ENCODE measurements at regions not wholly inside any gene's neighbourhood (a gene's known extent, or its start where the extent isn't known, plus 50 kb on each side); places are given as distances from the start of the nearest gene placed in this dataset.

DNA sequence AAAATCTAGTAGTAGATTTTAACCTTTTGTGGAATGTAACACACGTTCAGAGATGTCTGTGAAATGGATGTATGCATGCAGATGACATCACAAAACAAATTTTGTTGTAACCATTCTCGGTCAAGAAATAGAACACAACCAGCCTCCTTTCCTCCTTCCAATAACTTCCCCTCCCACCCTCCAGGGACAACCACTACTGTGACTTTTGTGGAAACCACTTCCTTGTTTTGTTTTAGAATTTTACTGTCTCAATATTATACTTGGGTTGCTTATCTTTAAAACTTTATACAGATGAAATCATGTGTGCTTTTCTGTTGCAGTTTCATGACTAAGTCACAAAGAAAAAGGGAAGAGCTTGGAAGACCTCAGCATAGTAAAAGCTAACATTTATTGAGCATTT, 189.4 kb upstream of the NCAM1 start:
- no peaks in the 10 kb centered on the region for H3K27me3 ChIP-seq (ENCODE audit: control insufficient read depth, insufficient read depth, low read length)
- FAIRE-seq, result no peak
- H3K36me3 ChIP-seq (ENCODE audit: control insufficient read depth, insufficient read depth, low read length), result no peaks in the 10 kb centered on the region
- no peak for DNase-seq (ENCODE audit: low read depth)
- no peak overlapping the region for H3K4me3 ChIP-seq (ENCODE audit: low read depth, low read length)
- TF ChIP-seq, protein P1, sequence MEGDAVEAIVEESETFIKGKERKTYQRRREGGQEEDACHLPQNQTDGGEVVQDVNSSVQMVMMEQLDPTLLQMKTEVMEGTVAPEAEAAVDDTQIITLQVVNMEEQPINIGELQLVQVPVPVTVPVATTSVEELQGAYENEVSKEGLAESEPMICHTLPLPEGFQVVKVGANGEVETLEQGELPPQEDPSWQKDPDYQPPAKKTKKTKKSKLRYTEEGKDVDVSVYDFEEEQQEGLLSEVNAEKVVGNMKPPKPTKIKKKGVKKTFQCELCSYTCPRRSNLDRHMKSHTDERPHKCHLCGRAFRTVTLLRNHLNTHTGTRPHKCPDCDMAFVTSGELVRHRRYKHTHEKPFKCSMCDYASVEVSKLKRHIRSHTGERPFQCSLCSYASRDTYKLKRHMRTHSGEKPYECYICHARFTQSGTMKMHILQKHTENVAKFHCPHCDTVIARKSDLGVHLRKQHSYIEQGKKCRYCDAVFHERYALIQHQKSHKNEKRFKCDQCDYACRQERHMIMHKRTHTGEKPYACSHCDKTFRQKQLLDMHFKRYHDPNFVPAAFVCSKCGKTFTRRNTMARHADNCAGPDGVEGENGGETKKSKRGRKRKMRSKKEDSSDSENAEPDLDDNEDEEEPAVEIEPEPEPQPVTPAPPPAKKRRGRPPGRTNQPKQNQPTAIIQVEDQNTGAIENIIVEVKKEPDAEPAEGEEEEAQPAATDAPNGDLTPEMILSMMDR (IDR thresholded peaks at IDR 0.05; ENCODE audit: insufficient read depth, low read length, severe bottlenecking), result no peak

DNA sequence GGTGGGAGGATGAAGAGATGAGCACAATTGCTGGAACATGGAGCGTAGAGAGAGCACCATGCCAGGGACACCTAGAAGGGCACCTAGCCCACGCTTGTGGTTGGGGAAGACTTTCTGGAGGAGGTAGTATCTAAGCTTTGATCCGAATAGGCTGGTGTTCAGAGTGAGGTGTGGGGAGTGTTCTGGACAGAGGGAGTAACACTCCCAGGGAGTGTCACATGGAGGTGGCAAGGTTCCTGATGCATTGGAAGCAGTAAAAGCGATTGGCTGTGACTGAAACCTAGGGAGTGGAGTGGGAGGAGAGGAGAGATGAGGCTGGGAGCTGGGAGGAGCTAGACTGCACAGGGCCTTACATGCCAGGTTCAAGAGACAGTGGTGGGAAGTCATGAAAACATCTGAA, 188.0 kb upstream of the NCAM1 start:
- FAIRE-seq (no peak), DNase-seq (ENCODE audit: low read depth) (no peak)
- no peaks in the 10 kb centered on the region for H3K27me3 ChIP-seq (ENCODE audit: control insufficient read depth, insufficient read depth, low read length)
- no peaks in the 10 kb centered on the region for H3K36me3 ChIP-seq (ENCODE audit: control insufficient read depth, insufficient read depth, low read length)
- TF ChIP-seq, protein P1 (IDR thresholded peaks at IDR 0.05; ENCODE audit: insufficient read depth, low read length, severe bottlenecking), result no peak
- no peak overlapping the region for H3K4me3 ChIP-seq (ENCODE audit: low read depth, low read length)

DNA sequence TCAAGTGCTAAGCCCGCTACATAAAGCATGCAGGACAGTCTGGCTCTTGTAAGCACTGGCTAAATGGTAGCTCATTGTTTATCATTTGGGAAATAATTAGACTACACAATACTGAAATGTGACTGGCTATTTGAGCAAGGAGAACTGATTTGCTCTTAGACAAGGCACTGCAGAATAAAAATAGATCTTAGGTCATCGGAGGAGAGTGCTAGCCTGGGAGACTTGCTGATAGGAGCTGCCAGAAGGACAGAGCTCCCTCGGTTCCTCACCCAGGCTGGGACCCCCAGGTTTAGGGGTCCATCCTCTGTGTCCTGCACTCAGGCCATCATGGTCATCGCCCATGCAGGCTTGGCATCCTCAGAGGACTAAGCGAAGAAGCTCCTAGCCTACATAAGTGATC, 184.4 kb upstream of the NCAM1 start:
- Histone ChIP-seq H3K27me3 (ENCODE audit: control insufficient read depth, insufficient read depth, low read length) (peaks cover 3% of the 10 kb centered on the region), H3K4me3 (ENCODE audit: low read depth, low read length) (no peak overlapping the region), H3K36me3 (ENCODE audit: control insufficient read depth, insufficient read depth, low read length) (no peaks in the 10 kb centered on the region)
- DNase-seq (ENCODE audit: low read depth), result no peak
- no peak for FAIRE-seq
- TF ChIP-seq, protein P1 (IDR thresholded peaks at IDR 0.05; ENCODE audit: insufficient read depth, low read length, severe bottlenecking), result no peak

DNA sequence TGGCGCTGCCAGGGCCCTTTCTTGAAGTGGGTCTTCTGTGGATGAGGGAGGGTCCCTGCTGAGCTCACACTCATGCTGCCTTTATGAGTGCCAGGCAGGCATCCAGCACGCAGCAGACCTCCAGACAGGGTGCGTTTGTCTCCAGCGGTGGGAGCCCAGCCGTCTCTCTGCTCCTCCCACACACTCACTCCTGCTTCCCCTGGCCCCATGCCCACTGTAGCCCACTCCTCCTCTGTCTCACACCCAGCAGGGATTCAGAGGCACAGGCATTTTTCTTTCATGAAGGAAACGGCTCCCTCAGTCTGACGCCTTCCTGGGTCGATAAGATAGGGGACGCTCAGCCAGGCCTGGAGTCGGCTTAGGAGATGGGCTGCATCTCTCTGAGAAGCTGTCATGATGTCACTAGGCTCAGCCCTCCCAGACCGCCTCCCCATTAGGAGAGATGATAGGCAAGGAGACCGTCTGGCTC, 183.9 kb upstream of the NCAM1 start:
- TF ChIP-seq, protein P1 (IDR thresholded peaks at IDR 0.05; ENCODE audit: insufficient read depth, low read length, severe bottlenecking), result no peak
- Histone ChIP-seq H3K4me3 (ENCODE audit: low read depth, low read length) (no peak overlapping the region), H3K27me3 (ENCODE audit: control insufficient read depth, insufficient read depth, low read length) (peaks cover 3% of the 10 kb centered on the region), H3K36me3 (ENCODE audit: control insufficient read depth, insufficient read depth, low read length) (no peaks in the 10 kb centered on the region)
- DNase-seq (ENCODE audit: low read depth), result no peak
- FAIRE-seq, result no peak

DNA sequence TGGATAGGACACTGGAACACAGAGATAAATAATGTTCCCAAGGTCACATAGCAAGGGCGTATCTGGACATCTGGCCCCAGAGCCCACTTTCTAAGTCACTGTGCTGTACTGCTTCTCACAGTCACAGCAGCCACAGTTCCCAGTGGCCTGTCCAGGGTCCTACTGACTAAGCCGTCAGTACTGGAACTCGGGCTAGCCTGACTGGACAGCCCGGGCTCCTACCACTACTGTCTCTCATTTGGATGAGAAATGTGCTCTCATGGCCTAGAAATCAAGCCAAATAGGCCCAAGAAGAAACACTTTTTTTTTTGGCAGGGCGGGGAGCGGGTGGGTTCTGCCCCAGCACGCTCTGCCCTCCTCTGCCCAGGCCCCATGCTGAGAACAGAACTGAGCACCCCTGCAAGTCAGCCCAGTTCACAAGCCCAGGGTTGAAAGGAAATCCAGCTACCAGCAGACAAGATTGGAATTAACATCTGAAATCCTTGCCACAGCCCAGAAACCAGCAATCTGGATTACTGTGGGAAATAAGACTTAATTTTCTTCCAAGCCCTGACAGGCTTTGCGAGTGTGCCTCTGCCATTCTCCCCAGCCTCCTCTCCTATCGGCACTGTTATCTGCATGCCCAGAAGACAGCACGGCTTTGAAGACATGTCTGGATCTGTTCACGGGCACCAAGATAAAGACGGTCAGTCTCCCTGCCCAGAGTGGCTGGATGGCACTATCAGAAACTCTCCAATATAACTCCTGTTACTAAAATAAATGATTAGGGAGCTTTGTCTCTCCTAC, 182.9 kb upstream of the NCAM1 start:
- peaks cover 6% of the 10 kb centered on the region for H3K27me3 ChIP-seq (ENCODE audit: control insufficient read depth, insufficient read depth, low read length)
- FAIRE-seq (no peak), DNase-seq (ENCODE audit: low read depth) (no peak)
- TF ChIP-seq, protein P1 (IDR thresholded peaks at IDR 0.05; ENCODE audit: insufficient read depth, low read length, severe bottlenecking), result no peak
- H3K4me3 ChIP-seq (ENCODE audit: low read depth, low read length), result no peak overlapping the region
- H3K36me3 ChIP-seq (ENCODE audit: control insufficient read depth, insufficient read depth, low read length), result no peaks in the 10 kb centered on the region

DNA sequence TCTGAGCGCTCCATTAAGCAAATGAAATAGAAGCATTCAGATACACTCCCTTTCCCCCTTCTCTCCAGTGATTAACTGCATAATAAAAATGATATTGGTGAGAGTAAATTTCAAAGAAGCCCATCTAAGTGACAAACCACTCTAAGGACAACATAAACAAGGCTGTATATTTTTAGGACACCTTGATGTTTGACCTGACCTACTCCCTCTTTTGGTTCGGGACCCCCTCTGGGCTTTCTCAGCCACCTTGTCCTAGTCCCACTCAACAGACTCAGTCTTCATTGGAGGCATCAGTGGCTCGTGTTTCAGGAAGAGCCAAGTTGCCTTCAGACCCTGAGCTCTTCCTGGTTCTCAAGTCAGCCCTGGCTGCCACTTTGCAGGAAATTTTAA, 182.3 kb upstream of the NCAM1 start:
- Histone ChIP-seq H3K36me3 (ENCODE audit: control insufficient read depth, insufficient read depth, low read length) (no peaks in the 10 kb centered on the region), H3K27me3 (ENCODE audit: control insufficient read depth, insufficient read depth, low read length) (peaks cover 6% of the 10 kb centered on the region), H3K4me3 (ENCODE audit: low read depth, low read length) (no peak overlapping the region)
- FAIRE-seq (no peak), DNase-seq (ENCODE audit: low read depth) (no peak)
- TF ChIP-seq, protein P1 (IDR thresholded peaks at IDR 0.05; ENCODE audit: insufficient read depth, low read length, severe bottlenecking), result no peak

Measured in bronchial epithelial cell (primary cell).